Panc1 (cell line): ENCODE measurements at regions not wholly inside any gene's neighbourhood (a gene's known extent, or its start where the extent isn't known, plus 50 kb on each side); places are given as distances from the start of the nearest gene placed in this dataset.

Experiments used
- ATAC-seq: fragments of 200-7000 bp; cut with Tn5 transposase; 2 replicates; pipeline ENCODE4 v1.9.1; 2020; ENCODE audit warnings: mild to moderate bottlenecking, moderate library complexity
- BruUV-seq: library from RNA; stranded (reverse); fragments of 400-500 nt; replicated peaks from 2 replicates; lab custom pipeline; 2021; lab: Mats Ljungman, UMichigan
- CTCF ChIA-PET: fragments of 300-600 bp; sonication (Branson Sonifier 250); formaldehyde crosslinking; loops from one replicate; lab custom pipeline; 2022; ENCODE audit warnings: antibody characterized with exemption; lab: Charles Lee
- POLR2A ChIA-PET: fragments of 300-600 bp; sonication (Branson Sonifier 250); formaldehyde crosslinking; loops from one replicate; lab custom pipeline; 2022; ENCODE audit warnings: antibody characterized with exemption; lab: Charles Lee
- DNase-seq: peaks from one replicate; pipeline ENCODE4 v3.0.0-alpha.2; 2010; ENCODE audit warnings: low read depth, low spot score
- H3K27ac ChIP-seq: 2 replicates; pipeline ENCODE4 v1.5.1; 2011; ENCODE audit warnings: mild to moderate bottlenecking, low read length, inconsistent platforms
- H3K27me3 ChIP-seq: fragments of 200-500 bp; sonication (Bioruptor generic); 2 replicates; pipeline ENCODE4 v1.6.0; 2014; ENCODE audit warnings: low read length, inconsistent platforms; ENCODE audit not compliant: control insufficient read depth, insufficient read depth
- H3K36me3 ChIP-seq: fragments of 200-500 bp; sonication (Bioruptor generic); 2 replicates; pipeline ENCODE4 v1.5.1; 2014; ENCODE audit warnings: inconsistent platforms, mild to moderate bottlenecking, low read length, moderate library complexity; ENCODE audit not compliant: control insufficient read depth, insufficient read depth
- H3K4me1 ChIP-seq: 2 replicates; pipeline ENCODE4 v1.5.1; 2011; ENCODE audit warnings: inconsistent platforms, mild to moderate bottlenecking, low read length, moderate library complexity; ENCODE audit not compliant: control insufficient read depth, insufficient read depth
- H3K4me3 ChIP-seq, 2 experiments: 2 replicates each; pipeline ENCODE4 v1.5.1; 2011 to 2012; ENCODE audit warnings: low read depth in 2 of 2, low read length in 2 of 2, mild to moderate bottlenecking in 2 of 2, inconsistent platforms in 1 of 2, moderate library complexity in 1 of 2
- H3K9me3 ChIP-seq: fragments of 200-500 bp; sonication (Bioruptor generic); 2 replicates; pipeline ENCODE4 v1.5.1; 2014; ENCODE audit warnings: low read depth, mild to moderate bottlenecking, inconsistent platforms, low read length, moderate library complexity; ENCODE audit not compliant: control insufficient read depth, insufficient read depth
- POLR2AphosphoS5 ChIP-seq: IDR thresholded peaks from 2 replicates; pipeline ENCODE4 v1.6.1; 2012; ENCODE audit warnings: mild to moderate bottlenecking, low read depth, low read length, moderate library complexity
- SIN3A ChIP-seq: IDR thresholded peaks from 2 replicates; pipeline ENCODE4 v1.6.1; 2012; ENCODE audit warnings: low read depth, mild to moderate bottlenecking, low read length, moderate library complexity, borderline replicate concordance; ENCODE audit not compliant: insufficient read depth
- TCF7L2 ChIP-seq: IDR thresholded peaks from 2 replicates; pipeline ENCODE4 v1.6.1; 2011; ENCODE audit warnings: mild to moderate bottlenecking, low read depth, low read length, inconsistent platforms
- in situ Hi-C: cut with HindIII; loops from 2 replicates; pipeline ENCODE4 v1.10.0; 2016; ENCODE audit warnings: low sequenced_read_pairs, low pct_unique_long_range_greater_than_20kb
- intact Hi-C: fragments of 100-400 bp; cut with micrococcal nuclease; formaldehyde crosslinking; loops from one replicate; pipeline ENCODE4 v1.10.0; 2022; ENCODE audit not compliant: unreplicated experiment
- TF ChIP-seq, protein P1 (sequence below): fragments of 450-650 bp; IDR thresholded peaks from 2 replicates; pipeline ENCODE4 v1.5.1; 2017; ENCODE audit warnings: mild to moderate bottlenecking
- TF ChIP-seq, protein P2 (sequence below), 2 experiments: IDR thresholded peaks; 2 replicates each; pipeline ENCODE4 v1.6.1; 2011 to 2012; ENCODE audit warnings: low read depth in 2 of 2, control low read depth in 1 of 2, low read length in 1 of 2, mild to moderate bottlenecking in 1 of 2, moderate library complexity in 1 of 2; ENCODE audit not compliant: insufficient read depth in 1 of 2

DNA sequence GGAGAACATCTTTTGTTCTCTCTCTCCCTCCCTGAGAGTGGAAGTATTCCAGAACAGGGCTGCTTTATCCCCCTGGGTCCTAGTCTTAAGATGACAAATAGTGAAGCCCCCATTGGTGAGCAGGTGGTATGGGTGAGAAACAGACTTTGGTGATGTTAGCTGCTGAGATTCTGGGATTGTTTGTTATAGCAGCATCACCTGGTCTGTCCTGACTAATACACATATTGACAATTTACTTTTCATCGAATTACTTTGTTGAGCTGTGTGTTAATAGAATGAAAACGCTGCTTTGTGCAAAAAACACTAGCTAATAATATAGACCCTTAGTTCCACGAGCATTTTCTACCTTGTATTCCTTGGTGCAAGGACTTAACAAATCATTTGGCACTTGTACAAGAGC lies 133.5 kb downstream of the ASMT start:
- no peaks in the 10 kb centered on the region for H3K4me1 ChIP-seq
- in situ Hi-C loops (no loop called here), intact Hi-C loops (no loop called here)
- ATAC-seq, result no peak
- BruUV-seq, result no TSS peak
- no peak for DNase-seq
- no peaks in the 10 kb centered on the region for H3K27me3 ChIP-seq
- POLR2A ChIA-PET, result no interaction called here
- no peak for TF ChIP-seq SIN3A
- TF ChIP-seq, protein P1, sequence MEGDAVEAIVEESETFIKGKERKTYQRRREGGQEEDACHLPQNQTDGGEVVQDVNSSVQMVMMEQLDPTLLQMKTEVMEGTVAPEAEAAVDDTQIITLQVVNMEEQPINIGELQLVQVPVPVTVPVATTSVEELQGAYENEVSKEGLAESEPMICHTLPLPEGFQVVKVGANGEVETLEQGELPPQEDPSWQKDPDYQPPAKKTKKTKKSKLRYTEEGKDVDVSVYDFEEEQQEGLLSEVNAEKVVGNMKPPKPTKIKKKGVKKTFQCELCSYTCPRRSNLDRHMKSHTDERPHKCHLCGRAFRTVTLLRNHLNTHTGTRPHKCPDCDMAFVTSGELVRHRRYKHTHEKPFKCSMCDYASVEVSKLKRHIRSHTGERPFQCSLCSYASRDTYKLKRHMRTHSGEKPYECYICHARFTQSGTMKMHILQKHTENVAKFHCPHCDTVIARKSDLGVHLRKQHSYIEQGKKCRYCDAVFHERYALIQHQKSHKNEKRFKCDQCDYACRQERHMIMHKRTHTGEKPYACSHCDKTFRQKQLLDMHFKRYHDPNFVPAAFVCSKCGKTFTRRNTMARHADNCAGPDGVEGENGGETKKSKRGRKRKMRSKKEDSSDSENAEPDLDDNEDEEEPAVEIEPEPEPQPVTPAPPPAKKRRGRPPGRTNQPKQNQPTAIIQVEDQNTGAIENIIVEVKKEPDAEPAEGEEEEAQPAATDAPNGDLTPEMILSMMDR, result no peak
- no peak for TF ChIP-seq POLR2AphosphoS5
- CTCF ChIA-PET, result no interaction called here
- H3K36me3 ChIP-seq, result no peaks in the 10 kb centered on the region
- H3K27ac ChIP-seq, result no peak overlapping the region
- no peak overlapping the region for H3K4me3 ChIP-seq
- H3K9me3 ChIP-seq, result no peaks in the 10 kb centered on the region

DNA sequence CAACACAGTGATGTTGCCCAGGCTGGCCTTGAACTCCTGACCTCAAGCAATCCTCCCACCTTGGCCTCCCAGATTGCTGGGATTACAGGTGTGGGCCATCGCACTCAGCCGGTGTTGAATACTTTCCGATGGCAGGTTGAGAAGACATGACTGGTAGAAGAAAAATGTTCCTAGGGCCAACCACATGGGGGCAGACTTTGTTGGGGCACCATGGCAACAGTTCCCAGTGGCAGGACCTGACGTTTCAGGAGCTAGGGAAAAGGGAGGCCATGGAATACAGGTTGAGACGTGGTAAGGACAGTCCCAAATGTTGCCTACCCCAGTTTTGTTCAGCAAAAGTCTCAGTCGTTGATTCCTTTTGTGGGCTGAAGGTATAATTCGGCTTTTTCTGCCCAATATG lies 134.6 kb downstream of the ASMT start:
- TF ChIP-seq, protein P1, result peak; percentile 23; the same call in 1 of the 2 replicates
- no peak for TF ChIP-seq SIN3A
- H3K27ac ChIP-seq, result no peak overlapping the region
- ChIA-PET POLR2A (no interaction called here), CTCF (no interaction called here)
- intact Hi-C loops (no loop called here), in situ Hi-C loops (no loop called here)
- ATAC-seq (no peak), DNase-seq (no peak)
- H3K36me3 ChIP-seq, result no peaks in the 10 kb centered on the region
- H3K4me3 ChIP-seq, result no peak overlapping the region
- no peaks in the 10 kb centered on the region for H3K9me3 ChIP-seq
- no peaks in the 10 kb centered on the region; the same call in 1 of the 2 replicates for H3K4me1 ChIP-seq
- BruUV-seq, result no TSS peak
- H3K27me3 ChIP-seq, result no peaks in the 10 kb centered on the region

DNA sequence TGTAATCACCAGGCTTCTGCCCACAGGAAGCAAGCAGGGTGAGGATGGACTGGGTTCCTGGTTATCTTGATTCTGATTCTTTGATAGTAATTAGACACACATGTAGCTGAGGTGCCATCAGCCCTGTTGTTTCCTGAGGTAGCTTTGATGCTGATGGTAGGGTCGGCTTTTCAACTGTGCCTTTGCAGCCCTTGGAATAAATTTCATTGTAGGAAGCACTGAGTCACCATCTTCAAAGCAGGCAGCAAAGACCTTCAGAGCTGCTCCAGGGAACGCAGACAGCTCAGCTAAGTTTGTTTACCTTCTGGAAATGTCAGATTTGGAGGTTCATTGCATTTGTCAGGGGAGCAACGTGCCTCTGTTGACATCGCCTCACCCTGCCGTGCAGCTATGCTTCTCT lies 135.4 kb downstream of the ASMT start:
- H3K4me3 ChIP-seq, result no peak overlapping the region
- H3K27ac ChIP-seq, result no peak overlapping the region

More for the DNA sequence above, 135.4 kb downstream of the ASMT start:
- ChIA-PET POLR2A (no interaction called here), CTCF (no interaction called here)
- no peak for DNase-seq
- TF ChIP-seq, protein P2, sequence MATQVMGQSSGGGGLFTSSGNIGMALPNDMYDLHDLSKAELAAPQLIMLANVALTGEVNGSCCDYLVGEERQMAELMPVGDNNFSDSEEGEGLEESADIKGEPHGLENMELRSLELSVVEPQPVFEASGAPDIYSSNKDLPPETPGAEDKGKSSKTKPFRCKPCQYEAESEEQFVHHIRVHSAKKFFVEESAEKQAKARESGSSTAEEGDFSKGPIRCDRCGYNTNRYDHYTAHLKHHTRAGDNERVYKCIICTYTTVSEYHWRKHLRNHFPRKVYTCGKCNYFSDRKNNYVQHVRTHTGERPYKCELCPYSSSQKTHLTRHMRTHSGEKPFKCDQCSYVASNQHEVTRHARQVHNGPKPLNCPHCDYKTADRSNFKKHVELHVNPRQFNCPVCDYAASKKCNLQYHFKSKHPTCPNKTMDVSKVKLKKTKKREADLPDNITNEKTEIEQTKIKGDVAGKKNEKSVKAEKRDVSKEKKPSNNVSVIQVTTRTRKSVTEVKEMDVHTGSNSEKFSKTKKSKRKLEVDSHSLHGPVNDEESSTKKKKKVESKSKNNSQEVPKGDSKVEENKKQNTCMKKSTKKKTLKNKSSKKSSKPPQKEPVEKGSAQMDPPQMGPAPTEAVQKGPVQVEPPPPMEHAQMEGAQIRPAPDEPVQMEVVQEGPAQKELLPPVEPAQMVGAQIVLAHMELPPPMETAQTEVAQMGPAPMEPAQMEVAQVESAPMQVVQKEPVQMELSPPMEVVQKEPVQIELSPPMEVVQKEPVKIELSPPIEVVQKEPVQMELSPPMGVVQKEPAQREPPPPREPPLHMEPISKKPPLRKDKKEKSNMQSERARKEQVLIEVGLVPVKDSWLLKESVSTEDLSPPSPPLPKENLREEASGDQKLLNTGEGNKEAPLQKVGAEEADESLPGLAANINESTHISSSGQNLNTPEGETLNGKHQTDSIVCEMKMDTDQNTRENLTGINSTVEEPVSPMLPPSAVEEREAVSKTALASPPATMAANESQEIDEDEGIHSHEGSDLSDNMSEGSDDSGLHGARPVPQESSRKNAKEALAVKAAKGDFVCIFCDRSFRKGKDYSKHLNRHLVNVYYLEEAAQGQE (IDR thresholded peaks at IDR 0.05; ENCODE audit: insufficient read depth in 1 of 2, low read depth in 2 of 2, low read length in 1 of 2), result no peak
- TF ChIP-seq SIN3A (no peak), TCF7L2 (no peak), POLR2AphosphoS5 (no peak)
- TF ChIP-seq, protein P1, result no peak
- Histone ChIP-seq H3K4me1 (no peaks in the 10 kb centered on the region; the same call in 1 of the 2 replicates), H3K36me3 (no peaks in the 10 kb centered on the region), H3K27me3 (no peaks in the 10 kb centered on the region), H3K9me3 (no peaks in the 10 kb centered on the region)
- intact Hi-C loops, result no loop called here
- no TSS peak for BruUV-seq
- no peak for ATAC-seq
- in situ Hi-C loops, result no loop called here
